HCT116 (cell line): ENCODE measurements at regions not wholly inside any gene's neighbourhood (a gene's known extent, or its start where the extent isn't known, plus 50 kb on each side); places are given as distances from the start of the nearest gene placed in this dataset.

Source experiments
- ATAC-seq: fragments of 200-7000 bp; cut with Tn5 transposase; 2 replicates; pipeline ENCODE4 v1.9.1; 2020; ENCODE audit warnings: mild to moderate bottlenecking, moderate library complexity
- BruUV-seq: library from RNA; stranded (reverse); fragments of 400-500 nt; replicated peaks from 2 replicates; lab custom pipeline; 2021; lab: Mats Ljungman, UMichigan
- CTCF ChIA-PET: fragments of 300-600 bp; sonication (Branson Sonifier 250); formaldehyde crosslinking; loops from one replicate; lab custom pipeline; 2021; ENCODE audit warnings: antibody characterized with exemption; lab: Charles Lee
- POLR2A ChIA-PET: fragments of 300-600, 350-600 bp; sonication (Branson Sonifier 250); formaldehyde crosslinking; loops from one replicate; lab custom pipeline; 2021; ENCODE audit warnings: antibody characterized with exemption; lab: Charles Lee
- RAD21 ChIA-PET, 2 experiments: fragments of 300-600 bp; sonication (Branson Sonifier 250); formaldehyde crosslinking; loops; one replicate each; lab custom pipeline; 2023; ENCODE audit warnings: low total read pairs in 2 of 2; ENCODE audit not compliant: uncharacterized antibody in 2 of 2, unreplicated experiment in 2 of 2, low non-redundant PET in 1 of 2; lab: Charles Lee
- DNase-seq: peaks from one replicate; pipeline ENCODE4 v3.0.0-alpha.2; 2010; ENCODE audit warnings: low read depth, low spot score
- H2AFZ ChIP-seq: fragments of 200-600 bp; shearing (Covaris generic), sonication (generic); 2 replicates; pipeline ENCODE4 v1.6.1; 2017; ENCODE audit warnings: low read depth, mixed run types, mixed read lengths, antibody characterized with exemption, low read length; ENCODE audit not compliant: poor library complexity, severe bottlenecking
- H3K27ac ChIP-seq: 2 replicates; pipeline ENCODE4 v1.5.1; 2012; ENCODE audit warnings: low read depth, low read length
- H3K27me3 ChIP-seq: fragments of 200-600 bp; sonication (generic); 2 replicates; pipeline ENCODE4 v1.6.1; 2016; ENCODE audit warnings: mixed run types, low read length, mixed read lengths; ENCODE audit not compliant: insufficient read depth
- H3K36me3 ChIP-seq, 2 experiments: fragments of 200-500 bp in 1 of 2; fragments of 200-600 bp in 1 of 2; sonication (Bioruptor generic) in 1 of 2; sonication (generic) in 1 of 2; 2 replicates each; pipeline versions ENCODE4 v1.5.1 to v1.6.1; 2014 to 2016; ENCODE audit warnings: low read length in 2 of 2, inconsistent platforms in 1 of 2, mixed read lengths in 1 of 2, mixed run types in 1 of 2; ENCODE audit not compliant: insufficient read depth in 2 of 2, control insufficient read depth in 1 of 2
- H3K4me1 ChIP-seq, 2 experiments: fragments of 200-600 bp in 1 of 2; sonication (generic) in 1 of 2; 2 replicates each; pipeline versions ENCODE4 v1.5.1 to v1.6.1; 2012 to 2017; ENCODE audit warnings: low read length in 2 of 2, inconsistent platforms in 1 of 2, mild to moderate bottlenecking in 1 of 2, mixed read lengths in 1 of 2, mixed run types in 1 of 2, moderate library complexity in 1 of 2; ENCODE audit not compliant: insufficient read depth in 2 of 2, control insufficient read depth in 1 of 2
- H3K4me2 ChIP-seq: fragments of 200-600 bp; sonication (generic); 2 replicates; pipeline ENCODE4 v1.6.1; 2017; ENCODE audit warnings: mixed run types, low read length, mixed read lengths
- H3K4me3 ChIP-seq, 2 experiments: fragments of 200-600 bp in 1 of 2; sonication (generic) in 1 of 2; replicated peaks in 1 of 2; 2 replicates each; pipeline ENCODE4 v1.5.1; 2011 to 2016; ENCODE audit warnings: low read length in 2 of 2, control low read depth in 1 of 2, low read depth in 1 of 2, mild to moderate bottlenecking in 1 of 2, mixed read lengths in 1 of 2, mixed run types in 1 of 2
- H3K79me2 ChIP-seq: fragments of 200-600 bp; sonication (generic); 2 replicates; pipeline ENCODE4 v1.6.1; 2017; ENCODE audit warnings: mild to moderate bottlenecking, mixed run types, low read length, moderate library complexity, mixed read lengths; ENCODE audit not compliant: insufficient read depth
- H3K9ac ChIP-seq: fragments of 200-600 bp; sonication (generic); 2 replicates; pipeline ENCODE4 v1.6.1; 2016; ENCODE audit warnings: low read length, mixed read lengths
- H3K9me2 ChIP-seq: fragments of 200-600 bp; sonication (generic), shearing (Covaris generic); 2 replicates; pipeline ENCODE4 v1.6.1; 2017; ENCODE audit warnings: mixed run types, mild to moderate bottlenecking, moderate library complexity; ENCODE audit not compliant: insufficient read depth
- H3K9me3 ChIP-seq, 2 experiments: fragments of 200-500 bp in 1 of 2; fragments of 200-600 bp in 1 of 2; sonication (Bioruptor generic) in 1 of 2; sonication (generic) in 1 of 2; 2 replicates each; pipeline ENCODE4 v1.6.1; 2014 to 2017; ENCODE audit warnings: low read length in 2 of 2, mixed read lengths in 2 of 2, inconsistent platforms in 1 of 2, low read depth in 1 of 2, mild to moderate bottlenecking in 1 of 2, mixed run types in 1 of 2, moderate library complexity in 1 of 2; ENCODE audit not compliant: control insufficient read depth in 1 of 2, insufficient read depth in 1 of 2
- H4K20me1 ChIP-seq: fragments of 200-600 bp; sonication (generic), shearing (Covaris generic); 2 replicates; pipeline ENCODE4 v1.6.1; 2017; ENCODE audit warnings: mixed run types, mild to moderate bottlenecking, moderate library complexity; ENCODE audit not compliant: insufficient read depth
- CBX3 ChIP-seq: IDR thresholded peaks from 2 replicates; pipeline ENCODE4 v1.6.1; 2012; ENCODE audit warnings: low read depth
- CEBPB ChIP-seq: IDR thresholded peaks from 2 replicates; pipeline ENCODE4 v1.6.1; 2012; ENCODE audit warnings: low read depth
- ELF1 ChIP-seq: IDR thresholded peaks from 2 replicates; pipeline ENCODE4 v1.6.1; 2012; ENCODE audit warnings: low read depth, borderline replicate concordance
- EZH2 ChIP-seq: fragments of 200-600 bp; sonication (generic); IDR thresholded peaks from 2 replicates; pipeline ENCODE4 v1.6.1; 2017; ENCODE audit warnings: antibody characterized with exemption, mixed run types
- FOSL1 ChIP-seq: IDR thresholded peaks from 2 replicates; pipeline ENCODE4 v1.6.1; 2012; ENCODE audit warnings: low read depth
- POLR2A ChIP-seq: IDR thresholded peaks from 2 replicates; pipeline ENCODE4 v1.7.0; 2011; ENCODE audit warnings: borderline replicate concordance; ENCODE audit not compliant: insufficient read depth, insufficient read length; ENCODE audit errors: extremely low read depth
- POLR2AphosphoS5 ChIP-seq: IDR thresholded peaks from 2 replicates; pipeline ENCODE4 v1.6.1; 2011; ENCODE audit warnings: mild to moderate bottlenecking, low read depth, low read length, moderate library complexity
- RAD21 ChIP-seq: IDR thresholded peaks from 2 replicates; pipeline ENCODE4 v1.6.1; 2012; ENCODE audit warnings: low read depth, mild to moderate bottlenecking
- SP1 ChIP-seq: IDR thresholded peaks from 2 replicates; pipeline ENCODE4 v1.6.1; 2012; ENCODE audit warnings: low read depth
- SRF ChIP-seq: IDR thresholded peaks from 2 replicates; pipeline ENCODE4 v1.6.1; 2012; ENCODE audit warnings: low read depth
- YY1 ChIP-seq: IDR thresholded peaks from 2 replicates; pipeline ENCODE4 v1.6.1; 2011; ENCODE audit warnings: low read length, low read depth, moderate library complexity, mild to moderate bottlenecking; ENCODE audit not compliant: insufficient replicate concordance; ENCODE audit errors: extremely low read depth
- ZFX ChIP-seq: fragments of 450-650 bp; IDR thresholded peaks from 2 replicates; pipeline ENCODE4 v1.6.1; 2017
- intact Hi-C: fragments of 100-400 bp; cut with micrococcal nuclease; formaldehyde crosslinking; loops from 2 replicates; pipeline ENCODE4 v1.10.0; 2022
- TF ChIP-seq, protein P1 (sequence below): IDR thresholded peaks from 2 replicates; pipeline ENCODE4 v1.6.1; 2012
- TF ChIP-seq, protein P2 (sequence below): IDR thresholded peaks from 2 replicates; pipeline ENCODE4 v1.6.1; 2012; ENCODE audit warnings: low read depth
- TF ChIP-seq, protein P3 (sequence below): IDR thresholded peaks from 2 replicates; pipeline ENCODE4 v1.6.1; 2011; ENCODE audit warnings: mild to moderate bottlenecking, low read length, moderate library complexity; ENCODE audit not compliant: insufficient replicate concordance; ENCODE audit errors: extremely low read depth
- TF ChIP-seq, protein P4 (sequence below): IDR thresholded peaks from 2 replicates; pipeline ENCODE4 v1.6.1; 2012

DNA sequence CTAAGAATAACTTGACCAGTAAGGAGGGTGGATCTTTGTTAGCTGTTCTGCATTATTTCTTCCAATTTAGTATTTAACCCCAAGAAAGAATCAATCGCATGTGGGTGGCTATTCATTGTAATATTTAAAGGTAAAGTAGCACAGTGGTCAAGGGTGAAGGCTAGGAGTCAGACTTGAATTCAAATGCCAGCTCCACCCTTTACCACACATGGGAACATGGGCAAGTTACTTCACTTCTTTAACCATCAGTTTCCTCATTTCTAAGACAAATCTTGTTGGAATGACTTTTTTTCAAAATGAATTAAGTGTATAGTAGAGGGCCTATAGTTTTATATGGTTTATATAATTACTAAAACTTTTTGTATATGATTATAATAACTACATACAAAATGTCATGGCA, 71.3 kb upstream of the S1PR1 start (continued):
- TF ChIP-seq ZFX = no peak
- TF ChIP-seq, protein P1, sequence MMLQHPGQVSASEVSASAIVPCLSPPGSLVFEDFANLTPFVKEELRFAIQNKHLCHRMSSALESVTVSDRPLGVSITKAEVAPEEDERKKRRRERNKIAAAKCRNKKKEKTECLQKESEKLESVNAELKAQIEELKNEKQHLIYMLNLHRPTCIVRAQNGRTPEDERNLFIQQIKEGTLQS = no peak
- no peak for TF ChIP-seq EZH2
- TF ChIP-seq ELF1 = no peak
- TF ChIP-seq CBX3 = no peak
- TF ChIP-seq, all 23 proteins: peak for 0

DNA sequence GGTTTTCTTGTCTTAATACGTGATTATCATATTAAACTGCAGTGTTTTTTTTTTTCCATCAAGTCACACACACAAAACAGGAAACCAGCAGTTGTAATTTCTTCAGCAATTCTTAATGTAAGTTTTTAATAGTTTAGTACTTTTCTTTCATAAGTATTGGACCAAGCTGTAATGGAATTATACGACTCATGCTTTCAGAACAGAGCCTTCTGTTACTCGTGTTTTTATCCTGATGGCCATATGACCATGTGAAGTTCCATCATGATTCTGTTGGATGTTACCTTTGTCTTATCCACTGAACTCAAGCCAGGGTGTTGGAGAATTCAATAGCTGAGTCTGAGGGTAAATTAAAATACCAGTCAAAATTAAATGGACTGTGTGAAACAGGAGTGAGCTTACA, 72.0 kb upstream of the S1PR1 start:
- H3K27ac ChIP-seq = no peak overlapping the region
- no peak for TF ChIP-seq SP1
- no peak for TF ChIP-seq POLR2A
- no peak for TF ChIP-seq RAD21
- TF ChIP-seq, protein P2, sequence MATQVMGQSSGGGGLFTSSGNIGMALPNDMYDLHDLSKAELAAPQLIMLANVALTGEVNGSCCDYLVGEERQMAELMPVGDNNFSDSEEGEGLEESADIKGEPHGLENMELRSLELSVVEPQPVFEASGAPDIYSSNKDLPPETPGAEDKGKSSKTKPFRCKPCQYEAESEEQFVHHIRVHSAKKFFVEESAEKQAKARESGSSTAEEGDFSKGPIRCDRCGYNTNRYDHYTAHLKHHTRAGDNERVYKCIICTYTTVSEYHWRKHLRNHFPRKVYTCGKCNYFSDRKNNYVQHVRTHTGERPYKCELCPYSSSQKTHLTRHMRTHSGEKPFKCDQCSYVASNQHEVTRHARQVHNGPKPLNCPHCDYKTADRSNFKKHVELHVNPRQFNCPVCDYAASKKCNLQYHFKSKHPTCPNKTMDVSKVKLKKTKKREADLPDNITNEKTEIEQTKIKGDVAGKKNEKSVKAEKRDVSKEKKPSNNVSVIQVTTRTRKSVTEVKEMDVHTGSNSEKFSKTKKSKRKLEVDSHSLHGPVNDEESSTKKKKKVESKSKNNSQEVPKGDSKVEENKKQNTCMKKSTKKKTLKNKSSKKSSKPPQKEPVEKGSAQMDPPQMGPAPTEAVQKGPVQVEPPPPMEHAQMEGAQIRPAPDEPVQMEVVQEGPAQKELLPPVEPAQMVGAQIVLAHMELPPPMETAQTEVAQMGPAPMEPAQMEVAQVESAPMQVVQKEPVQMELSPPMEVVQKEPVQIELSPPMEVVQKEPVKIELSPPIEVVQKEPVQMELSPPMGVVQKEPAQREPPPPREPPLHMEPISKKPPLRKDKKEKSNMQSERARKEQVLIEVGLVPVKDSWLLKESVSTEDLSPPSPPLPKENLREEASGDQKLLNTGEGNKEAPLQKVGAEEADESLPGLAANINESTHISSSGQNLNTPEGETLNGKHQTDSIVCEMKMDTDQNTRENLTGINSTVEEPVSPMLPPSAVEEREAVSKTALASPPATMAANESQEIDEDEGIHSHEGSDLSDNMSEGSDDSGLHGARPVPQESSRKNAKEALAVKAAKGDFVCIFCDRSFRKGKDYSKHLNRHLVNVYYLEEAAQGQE = no peak
- no peak for TF ChIP-seq ELF1
- no peak for TF ChIP-seq SRF
- TF ChIP-seq, protein P3, sequence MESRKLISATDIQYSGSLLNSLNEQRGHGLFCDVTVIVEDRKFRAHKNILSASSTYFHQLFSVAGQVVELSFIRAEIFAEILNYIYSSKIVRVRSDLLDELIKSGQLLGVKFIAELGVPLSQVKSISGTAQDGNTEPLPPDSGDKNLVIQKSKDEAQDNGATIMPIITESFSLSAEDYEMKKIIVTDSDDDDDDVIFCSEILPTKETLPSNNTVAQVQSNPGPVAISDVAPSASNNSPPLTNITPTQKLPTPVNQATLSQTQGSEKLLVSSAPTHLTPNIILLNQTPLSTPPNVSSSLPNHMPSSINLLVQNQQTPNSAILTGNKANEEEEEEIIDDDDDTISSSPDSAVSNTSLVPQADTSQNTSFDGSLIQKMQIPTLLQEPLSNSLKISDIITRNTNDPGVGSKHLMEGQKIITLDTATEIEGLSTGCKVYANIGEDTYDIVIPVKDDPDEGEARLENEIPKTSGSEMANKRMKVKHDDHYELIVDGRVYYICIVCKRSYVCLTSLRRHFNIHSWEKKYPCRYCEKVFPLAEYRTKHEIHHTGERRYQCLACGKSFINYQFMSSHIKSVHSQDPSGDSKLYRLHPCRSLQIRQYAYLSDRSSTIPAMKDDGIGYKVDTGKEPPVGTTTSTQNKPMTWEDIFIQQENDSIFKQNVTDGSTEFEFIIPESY = no peak
- no peak for TF ChIP-seq FOSL1
- TF ChIP-seq POLR2AphosphoS5 = no peak
- TF ChIP-seq, protein P4, sequence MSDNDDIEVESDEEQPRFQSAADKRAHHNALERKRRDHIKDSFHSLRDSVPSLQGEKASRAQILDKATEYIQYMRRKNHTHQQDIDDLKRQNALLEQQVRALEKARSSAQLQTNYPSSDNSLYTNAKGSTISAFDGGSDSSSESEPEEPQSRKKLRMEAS = no peak
- no peak for TF ChIP-seq CEBPB
- no peak for TF ChIP-seq EZH2
- TF ChIP-seq YY1 = no peak
- H3K9me2 ChIP-seq = no peaks in the 10 kb centered on the region
- no TSS peak for BruUV-seq
- no peaks in the 10 kb centered on the region for H4K20me1 ChIP-seq
- H3K27me3 ChIP-seq = no peaks in the 10 kb centered on the region
- H2AFZ ChIP-seq = no peak overlapping the region
- H3K4me3 ChIP-seq = no peak overlapping the region
- ChIA-PET CTCF (no interaction called here), POLR2A (no interaction called here), RAD21 (no interaction called here)
- ATAC-seq (no peak), DNase-seq (no peak)
- H3K9me3 ChIP-seq = no peaks in the 10 kb centered on the region
- no peaks in the 10 kb centered on the region for H3K79me2 ChIP-seq
- no peak overlapping the region for H3K9ac ChIP-seq
- H3K36me3 ChIP-seq = no peaks in the 10 kb centered on the region
- intact Hi-C loops = no loop called here
- no peak overlapping the region for H3K4me2 ChIP-seq
- no peaks in the 10 kb centered on the region for H3K4me1 ChIP-seq
